SK-N-SH treated with all-trans-retinoic acid at 6 μM for 48 hours (cell line): ENCODE measurements at regions not wholly inside any gene's neighbourhood (a gene's known extent, or its start where the extent isn't known, plus 50 kb on each side); places are given as distances from the start of the nearest gene placed in this dataset.

Experiments
- PATZ1 ChIP-seq: fragments of 250-450 bp; sonication (Bioruptor Pico); IDR thresholded peaks from 2 replicates; pipeline ENCODE4 v1.8.0; 2020; ENCODE audit warnings: mild to moderate bottlenecking, moderate library complexity, borderline replicate concordance
- RARB ChIP-seq: fragments of 250-450 bp; sonication (Bioruptor Pico); IDR thresholded peaks from 2 replicates; pipeline ENCODE4 v1.8.0; 2021; ENCODE audit warnings: mild to moderate bottlenecking, moderate library complexity
- ZFP3 ChIP-seq: fragments of 250-450 bp; sonication (Bioruptor Pico); IDR thresholded peaks from 2 replicates; pipeline ENCODE4 v1.5.0; 2020; ENCODE audit warnings: mild to moderate bottlenecking, moderate library complexity
- ZNF70 ChIP-seq: fragments of 450-650 bp; formaldehyde crosslinking; IDR thresholded peaks from 2 replicates; pipeline ENCODE4 v1.5.0; 2020; ENCODE audit warnings: mild to moderate bottlenecking, moderate library complexity

- TF ChIP-seq PATZ1 (CRISPR knock-in tag) (no peak), RARB (CRISPR knock-in tag) (no peak), ZNF70 (CRISPR knock-in tag) (no peak), ZFP3 (CRISPR knock-in tag) (no peak)
Measured at GRCh38 chr7:85716353-85716752, 529.5 kb upstream of the SEMA3D start.
